A549 (cell line): ENCODE measurements at regions not wholly inside any gene's neighbourhood (a gene's known extent, or its start where the extent isn't known, plus 50 kb on each side); places are given as distances from the start of the nearest gene placed in this dataset.
"Not testable (repeated sequence)": the region's sequence is repeated elsewhere in the genome, so short reads cannot be mapped to it uniquely, and the experiment has no call there.

Experiments
- ATAC-seq, 2 experiments: fragments of 200-7000 bp in 1 of 2; fragments of >200 bp in 1 of 2; cut with Nextera tagmentation in 1 of 2; cut with Tn5 transposase in 1 of 2; 3 replicates each; pipeline versions ENCODE4 v1.8.0 to v1.9.1; 2018 to 2020; ENCODE audit warnings: mild to moderate bottlenecking in 1 of 2, moderate library complexity in 1 of 2
- CTCF ChIA-PET: fragments of 300-600 bp; sonication (Branson Sonifier 250); formaldehyde crosslinking; extraction: SDS; loops from one replicate; lab custom pipeline; 2021; ENCODE audit warnings: antibody characterized with exemption, inconsistent platforms; lab: Yijun Ruan, JAX
- POLR2A ChIA-PET: fragments of 350-600 bp; formaldehyde crosslinking; extraction: SDS; loops from one replicate; lab custom pipeline; 2021; ENCODE audit warnings: antibody characterized with exemption, inconsistent platforms; lab: Yijun Ruan, JAX
- DNase-seq, 2 experiments: peaks; one replicate each; pipeline versions ENCODE4 v3.0.0 to v3.0.0-alpha.2; 2011 to 2016; ENCODE audit warnings: low read depth in 1 of 2, low spot score in 1 of 2
- FAIRE-seq: peaks from 2 replicates; lab custom pipeline; 2011; peaks lifted over from hg19 to GRCh38; lab: Jason Lieb, UNC
- H3K27ac ChIP-seq, 2 experiments: fragments of >200 bp; sonication (Bioruptor Twin); formaldehyde crosslinking; 3 replicates each; pipeline ENCODE4 v1.5.1; 2016 to 2017
- H3K4me1 ChIP-seq: fragments of >200 bp; sonication (Bioruptor Twin); formaldehyde crosslinking; 3 replicates; pipeline ENCODE4 v1.6.1; 2016
- H3K4me2 ChIP-seq: fragments of >200 bp; sonication (Bioruptor Twin); formaldehyde crosslinking; 3 replicates; pipeline ENCODE4 v1.6.1; 2016
- H3K4me3 ChIP-seq: fragments of >200 bp; sonication (Bioruptor Twin); formaldehyde crosslinking; 3 replicates; pipeline ENCODE4 v1.5.1; 2016
- H3K9me3 ChIP-seq: fragments of >200 bp; sonication (Bioruptor Twin); formaldehyde crosslinking; 3 replicates; pipeline ENCODE4 v1.6.1; 2016
- WGBS: methylation state at CpG from one replicate; pipeline ENCODE4 v1.1.6; 2017; ENCODE audit errors: missing lambda C conversion rate; 5-methylcytosine and 5-hydroxymethylcytosine counted together

GRCh38 chr1:149208836-149209235 lies 105.5 kb upstream of the NBPF9 start:
- H3K4me2 ChIP-seq, ATAC-seq, FAIRE-seq, DNase-seq, POLR2A ChIA-PET, H3K27ac ChIP-seq, H3K4me3 ChIP-seq, CTCF ChIA-PET, H3K9me3 ChIP-seq, H3K4me1 ChIP-seq: not testable (repeated sequence)
- no CpG with 5 or more reads among the region's 1 CpG for WGBS

GRCh38 chr1:149211757-149212420 lies 108.5 kb upstream of the NBPF9 start:
- CTCF ChIA-PET, FAIRE-seq, POLR2A ChIA-PET, ATAC-seq, H3K27ac ChIP-seq, H3K4me2 ChIP-seq, DNase-seq, H3K4me3 ChIP-seq, H3K4me1 ChIP-seq, H3K9me3 ChIP-seq: not testable (repeated sequence)
- WGBS, result 75% methylated on average over 1 of the region's 5 CpGs

DNA sequence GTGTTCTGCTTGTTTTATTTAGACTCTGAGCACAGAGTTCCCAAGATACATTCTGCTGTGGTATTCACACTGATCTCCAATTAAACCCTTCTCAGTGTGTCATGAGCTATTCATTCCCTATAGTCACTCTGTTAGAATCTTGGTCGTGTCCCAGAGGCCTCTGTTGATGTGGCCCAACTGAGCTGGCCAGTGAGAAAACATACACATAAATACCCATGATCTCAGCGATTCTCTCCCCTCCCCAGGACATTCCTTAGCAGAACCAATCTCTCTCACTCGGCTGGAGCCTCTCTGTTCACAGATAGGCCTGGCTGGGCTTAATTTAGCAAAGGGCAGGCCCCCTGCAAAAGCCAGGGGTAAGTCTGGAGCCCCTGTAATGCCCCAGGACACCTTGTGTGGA lies 109.6 kb upstream of the NBPF9 start:
- H3K9me3 ChIP-seq, CTCF ChIA-PET, DNase-seq, FAIRE-seq, H3K27ac ChIP-seq, H3K4me3 ChIP-seq, POLR2A ChIA-PET, H3K4me1 ChIP-seq, H3K4me2 ChIP-seq: not testable (repeated sequence)
- peak in 1 of 2 experiments; percentile 36; a peak in 1 of 6 replicates for ATAC-seq
- 0% methylated on average over 1 of the region's 3 CpGs for WGBS

DNA sequence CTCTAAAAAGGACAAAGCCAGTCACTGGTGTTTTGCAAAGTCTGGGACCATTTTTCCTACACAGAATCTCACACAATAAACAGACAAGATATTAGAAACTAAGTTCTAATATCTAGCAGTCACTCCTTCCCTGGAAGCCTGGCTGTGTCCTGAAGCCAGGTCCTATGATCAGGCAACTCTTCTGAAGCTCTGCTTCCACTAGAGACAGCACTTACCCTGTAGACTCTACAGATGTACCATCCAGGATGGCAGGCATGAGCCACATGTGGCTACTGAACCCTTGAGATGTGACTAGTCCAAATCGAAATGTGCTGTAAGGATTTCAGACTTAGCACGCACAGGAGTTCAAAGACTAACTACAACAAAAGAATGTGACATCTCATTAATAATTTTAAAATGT lies 110.3 kb upstream of the NBPF9 start:
- ATAC-seq, FAIRE-seq, H3K4me2 ChIP-seq, DNase-seq, CTCF ChIA-PET, POLR2A ChIA-PET, H3K27ac ChIP-seq, H3K4me3 ChIP-seq, H3K4me1 ChIP-seq, H3K9me3 ChIP-seq: not testable (repeated sequence)
- WGBS, result no CpG with 5 or more reads among the region's 2 CpGs

DNA sequence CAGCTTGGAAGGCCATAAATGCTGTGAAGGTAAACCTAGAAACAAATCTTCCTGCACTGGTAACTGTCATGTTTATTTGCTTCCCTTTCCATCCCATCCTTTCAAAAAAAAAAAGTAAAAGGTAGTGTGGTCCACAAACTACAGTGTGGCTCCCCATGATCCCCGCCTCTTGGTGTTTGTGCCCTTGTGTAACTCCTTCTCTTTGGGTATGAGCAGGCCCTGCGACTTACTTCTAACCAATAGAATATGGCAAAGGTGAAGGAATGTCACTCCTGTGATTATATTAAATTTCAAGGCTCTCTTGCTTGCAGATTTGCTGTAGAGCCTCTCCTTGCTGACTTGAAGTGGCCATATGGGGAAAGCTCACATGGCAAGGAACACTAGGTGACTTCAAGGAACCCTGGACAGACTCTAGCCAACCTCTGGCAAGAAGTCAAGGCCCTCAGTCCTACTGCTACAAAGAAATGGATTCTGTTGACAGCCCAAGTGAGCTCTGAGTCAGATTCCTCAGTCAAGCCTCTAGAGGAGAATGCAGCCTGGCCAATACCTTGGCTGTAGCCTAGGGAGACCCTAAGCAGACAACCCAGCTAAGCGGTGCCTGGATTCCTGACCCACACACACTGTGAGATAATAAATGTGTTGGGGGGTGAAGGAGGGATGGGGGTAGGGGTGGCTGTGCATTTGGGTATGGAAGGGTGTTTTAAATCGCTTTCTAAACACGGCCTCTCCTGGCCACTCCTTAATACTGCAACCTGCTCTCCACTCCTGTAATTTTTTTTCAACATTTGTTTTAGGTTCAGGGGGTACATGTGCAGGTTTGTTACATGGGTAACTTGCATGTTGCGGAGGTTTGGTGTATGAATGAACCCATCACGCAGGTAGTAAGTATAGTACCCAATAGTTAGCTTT lies 115.0 kb upstream of the NBPF9 start:
- peak; percentile 76 to 82; a peak in 5 of 6 replicates for ATAC-seq
- CTCF ChIA-PET, FAIRE-seq, H3K27ac ChIP-seq, H3K4me1 ChIP-seq, H3K4me2 ChIP-seq, DNase-seq, H3K9me3 ChIP-seq, POLR2A ChIA-PET, H3K4me3 ChIP-seq: not testable (repeated sequence)
- WGBS, result 41% methylated on average over 2 of the region's 7 CpGs

DNA sequence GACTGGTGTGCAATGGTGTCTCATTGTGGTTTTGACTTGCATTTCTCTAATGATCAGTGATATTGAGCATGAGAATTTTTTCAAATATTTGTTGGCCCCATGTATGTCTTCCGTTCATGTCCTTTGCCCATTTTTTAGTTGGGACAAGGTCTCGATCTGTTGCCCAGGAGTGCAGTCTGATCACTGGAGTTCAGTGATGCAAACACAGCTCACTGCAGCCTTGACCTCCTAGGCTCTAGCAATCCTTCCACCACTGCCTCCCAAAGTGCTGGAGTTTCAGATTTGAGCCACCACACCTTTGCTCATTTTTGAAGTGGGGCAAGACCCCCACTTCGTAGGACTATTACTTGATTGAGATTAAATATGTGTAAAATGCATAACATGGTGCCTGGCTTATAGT lies 116.2 kb upstream of the NBPF9 start:
- H3K27ac ChIP-seq, POLR2A ChIA-PET, ATAC-seq, FAIRE-seq, H3K4me3 ChIP-seq, DNase-seq, CTCF ChIA-PET, H3K4me1 ChIP-seq, H3K4me2 ChIP-seq, H3K9me3 ChIP-seq: not testable (repeated sequence)
- WGBS, result no CpG with 5 or more reads among the region's 3 CpGs

GRCh38 chr1:149220463-149221074 lies 117.2 kb upstream of the NBPF9 start:
- not testable (repeated sequence) for ATAC-seq

GRCh38 chr1:149227933-149228665 lies 124.7 kb upstream of the NBPF9 start:
- H3K27ac ChIP-seq, CTCF ChIA-PET, ATAC-seq, H3K9me3 ChIP-seq, FAIRE-seq, H3K4me1 ChIP-seq, H3K4me2 ChIP-seq, DNase-seq, H3K4me3 ChIP-seq, POLR2A ChIA-PET: not testable (repeated sequence)
- WGBS, result 59% methylated on average over 2 of the region's 7 CpGs

More at GRCh38 chr1:149220463-149221074, 117.2 kb upstream of the NBPF9 start:
- POLR2A ChIA-PET, CTCF ChIA-PET, FAIRE-seq, H3K4me1 ChIP-seq, H3K27ac ChIP-seq, H3K9me3 ChIP-seq, H3K4me3 ChIP-seq, DNase-seq, H3K4me2 ChIP-seq: not testable (repeated sequence)
- no CpG with 5 or more reads among the region's 4 CpGs for WGBS

GRCh38 chr1:149228672-149229585 lies 125.6 kb upstream of the NBPF9 start:
- ATAC-seq, FAIRE-seq: not testable (repeated sequence)
- 67% methylated on average over 1 of the region's 9 CpGs for WGBS

GRCh38 chr1:149229813-149230212 lies 126.5 kb upstream of the NBPF9 start:
- 72% methylated on average over 3 of the region's 5 CpGs for WGBS
- POLR2A ChIA-PET, DNase-seq, CTCF ChIA-PET, H3K27ac ChIP-seq, FAIRE-seq, H3K4me1 ChIP-seq, H3K4me2 ChIP-seq, H3K9me3 ChIP-seq, H3K4me3 ChIP-seq, ATAC-seq: not testable (repeated sequence)

More at GRCh38 chr1:149228672-149229585, 125.6 kb upstream of the NBPF9 start:
- H3K4me3 ChIP-seq, DNase-seq, H3K4me1 ChIP-seq, CTCF ChIA-PET, POLR2A ChIA-PET, H3K9me3 ChIP-seq, H3K27ac ChIP-seq, H3K4me2 ChIP-seq: not testable (repeated sequence)
